Nephron progenitor cell (in vitro differentiated cells): ENCODE measurements at regions not wholly inside any gene's neighbourhood (a gene's known extent, or its start where the extent isn't known, plus 50 kb on each side); places are given as distances from the start of the nearest gene placed in this dataset.

ENCODE experiments used
- DNase-seq: peaks from one replicate; pipeline ENCODE4 v3.0.0; 2021
- H3K27ac Mint-ChIP-seq: 2 replicates; pipeline ENCODE4 v1.8.0; 2021; ENCODE audit warnings: mild to moderate bottlenecking, moderate library complexity, mixed read lengths
- H3K27me3 Mint-ChIP-seq: 2 replicates; pipeline ENCODE4 v1.8.0; 2021; ENCODE audit warnings: mild to moderate bottlenecking, low read depth, mixed read lengths; ENCODE audit not compliant: poor library complexity
- H3K36me3 Mint-ChIP-seq: 2 replicates; pipeline ENCODE4 v1.8.0; 2021; ENCODE audit warnings: low read depth, mixed read lengths
- H3K4me1 Mint-ChIP-seq: 2 replicates; pipeline ENCODE4 v1.8.0; 2021; ENCODE audit warnings: mixed read lengths
- H3K4me3 Mint-ChIP-seq: 2 replicates; pipeline ENCODE4 v1.8.0; 2021; ENCODE audit warnings: mild to moderate bottlenecking, moderate library complexity, mixed read lengths
- H3K9me3 Mint-ChIP-seq: 2 replicates; pipeline ENCODE4 v1.8.0; 2021; ENCODE audit warnings: mild to moderate bottlenecking, moderate library complexity, mixed read lengths
- CTCF ChIP-seq: fragments of 200-600 bp; sonication (generic); IDR thresholded peaks from 2 replicates; pipeline ENCODE4 v1.5.0; 2021; ENCODE audit warnings: antibody characterized with exemption

- H3K27me3 Mint-ChIP-seq, result peaks cover 9% of the 10 kb centered on the region
- H3K36me3 Mint-ChIP-seq, result no peaks in the 10 kb centered on the region
- H3K9me3 Mint-ChIP-seq, result no peaks in the 10 kb centered on the region
Measured at GRCh38 chr2:56021579-56021978, 98.0 kb upstream of the EFEMP1 start.

GRCh38 chr2:56025469-56026193, 102.0 kb upstream of the EFEMP1 start:
- peaks cover 9% of the 10 kb centered on the region for H3K4me1 Mint-ChIP-seq
- H3K9me3 Mint-ChIP-seq, result no peaks in the 10 kb centered on the region
- peaks cover 9% of the 10 kb centered on the region for H3K27me3 Mint-ChIP-seq
- TF ChIP-seq CTCF, result no peak
- no peak for DNase-seq
- H3K27ac Mint-ChIP-seq, result no peak overlapping the region
- no peaks in the 10 kb centered on the region for H3K36me3 Mint-ChIP-seq
- H3K4me3 Mint-ChIP-seq, result no peak overlapping the region

More at GRCh38 chr2:56021579-56021978, 98.0 kb upstream of the EFEMP1 start:
- H3K4me3 Mint-ChIP-seq, result no peak overlapping the region
- H3K4me1 Mint-ChIP-seq, result peaks cover 15% of the 10 kb centered on the region
- no peak for DNase-seq
- no peak for TF ChIP-seq CTCF
- H3K27ac Mint-ChIP-seq, result no peak overlapping the region

- Mint-ChIP-seq H3K4me3 (no peak overlapping the region), H3K9me3 (no peaks in the 10 kb centered on the region), H3K36me3 (no peaks in the 10 kb centered on the region), H3K4me1 (peaks cover 3% of the 10 kb centered on the region), H3K27ac (no peak overlapping the region), H3K27me3 (peaks cover 12% of the 10 kb centered on the region)
- DNase-seq, result no peak
- TF ChIP-seq CTCF, result no peak
Measured at GRCh38 chr2:56026828-56027227, 103.2 kb upstream of the EFEMP1 start.

- Mint-ChIP-seq H3K4me1 (peaks cover 9% of the 10 kb centered on the region), H3K27ac (no peak overlapping the region), H3K9me3 (no peaks in the 10 kb centered on the region), H3K36me3 (no peaks in the 10 kb centered on the region), H3K4me3 (no peak overlapping the region), H3K27me3 (peaks cover 9% of the 10 kb centered on the region)
- TF ChIP-seq CTCF, result no peak
- DNase-seq, result no peak
Measured at GRCh38 chr2:56030062-56030461, 106.5 kb upstream of the EFEMP1 start.

- no peak overlapping the region for H3K27ac Mint-ChIP-seq
- no peaks in the 10 kb centered on the region for H3K36me3 Mint-ChIP-seq
- H3K9me3 Mint-ChIP-seq, result no peaks in the 10 kb centered on the region
- peaks cover 6% of the 10 kb centered on the region for H3K27me3 Mint-ChIP-seq
- no peak for DNase-seq
- no peak for TF ChIP-seq CTCF
- peaks cover 13% of the 10 kb centered on the region for H3K4me1 Mint-ChIP-seq
- H3K4me3 Mint-ChIP-seq, result no peak overlapping the region
Measured at GRCh38 chr2:56030901-56031300, 107.3 kb upstream of the EFEMP1 start.

GRCh38 chr2:56034258-56034657, 110.7 kb upstream of the EFEMP1 start:
- H3K4me3 Mint-ChIP-seq, result no peak overlapping the region
- H3K27me3 Mint-ChIP-seq, result peaks cover 3% of the 10 kb centered on the region
- TF ChIP-seq CTCF, result no peak
- peaks cover 13% of the 10 kb centered on the region for H3K4me1 Mint-ChIP-seq
- H3K27ac Mint-ChIP-seq, result no peak overlapping the region
- no peaks in the 10 kb centered on the region for H3K36me3 Mint-ChIP-seq
- no peak for DNase-seq
- H3K9me3 Mint-ChIP-seq, result no peaks in the 10 kb centered on the region
